Spleen (tissue), 11 donors: ENCODE measurements at regions not wholly inside any gene's neighbourhood (a gene's known extent, or its start where the extent isn't known, plus 50 kb on each side); places are given as distances from the start of the nearest gene placed in this dataset.

Experiments used
- DNase-seq: peaks from one replicate; pipeline ENCODE4 v3.0.0-alpha.2; 2020
- H3K27ac ChIP-seq, 8 donors: fragments of 200-600 bp; sonication (generic) in 7 of 8; 1 replicate in 4 of 8; 2 replicates in 4 of 8; pipeline versions ENCODE4 v1.5.0 to v1.8.0; 2016 to 2021; ENCODE audit warnings: inconsistent platforms in 4 of 8, mild to moderate bottlenecking in 4 of 8, moderate library complexity in 1 of 8
- H3K27me3 ChIP-seq, 7 donors: fragments of 200-600 bp; sonication (generic) in 6 of 7; replicated peaks in 1 of 7; 1 replicate in 4 of 7; 2 replicates in 3 of 7; pipeline versions ENCODE4 v1.5.0 to v1.8.0; 2016 to 2021; ENCODE audit warnings: inconsistent platforms in 3 of 7, mild to moderate bottlenecking in 1 of 7
- H3K36me3 ChIP-seq, 6 donors: fragments of 200-600 bp; sonication (generic) in 5 of 6; 1 replicate in 4 of 6; 2 replicates in 2 of 6; pipeline versions ENCODE4 v1.5.0 to v1.8.0; 2016 to 2021; ENCODE audit warnings: inconsistent platforms in 2 of 6
- H3K4me1 ChIP-seq, 6 donors: fragments of 200-600 bp; sonication (generic) in 5 of 6; 1 replicate in 3 of 6; 2 replicates in 3 of 6; pipeline versions ENCODE4 v1.5.0 to v1.8.0; 2016 to 2021; ENCODE audit warnings: inconsistent platforms in 3 of 6
- H3K4me3 ChIP-seq, 8 donors: fragments of 200-600 bp; sonication (generic) in 7 of 8; 1 replicate in 4 of 8; 2 replicates in 4 of 8; pipeline versions ENCODE4 v1.5.0 to v1.8.0; 2016 to 2021; ENCODE audit warnings: inconsistent platforms in 4 of 8, mild to moderate bottlenecking in 4 of 8, moderate library complexity in 2 of 8
- H3K9me3 ChIP-seq, 8 donors: fragments of 200-600 bp; sonication (generic) in 7 of 8; 1 replicate in 4 of 8; 2 replicates in 4 of 8; pipeline versions ENCODE4 v1.5.0 to v1.8.0; 2016 to 2021; ENCODE audit warnings: inconsistent platforms in 4 of 8
- CTCF ChIP-seq, 11 experiments: fragments of 200-600 bp in 7 of 11; fragments of 450-650 bp in 4 of 11; sonication (generic) in 4 of 11; IDR thresholded peaks in 8 of 11; conservative IDR thresholded peaks in 3 of 11; 1 replicate in 7 of 11; 2 replicates in 4 of 11; pipeline versions ENCODE4 v1.4.0 to v1.8.0; 2016 to 2021; ENCODE audit warnings: antibody characterized with exemption in 11 of 11, inconsistent platforms in 4 of 11, mild to moderate bottlenecking in 1 of 11
- POLR2A ChIP-seq, 3 donors: fragments of 450-650 bp; IDR thresholded peaks; one replicate each; pipeline ENCODE4 v1.5.1; 2017; ENCODE audit warnings: antibody characterized with exemption in 3 of 3, mild to moderate bottlenecking in 1 of 3
- POLR2AphosphoS5 ChIP-seq, 3 donors: sonication (generic); formaldehyde crosslinking; IDR thresholded peaks; one replicate each; pipeline ENCODE4 v1.5.1; 2017; ENCODE audit warnings: antibody characterized with exemption in 3 of 3
- WGBS, 5 donors: extraction: QIAGEN DNeasy Blood & Tissue Kit in 3 of 5; methylation state at CpG; one replicate each; pipeline versions ENCODE4 v1.1.5 to v1.1.7; 2013 to 2018; 5-methylcytosine and 5-hydroxymethylcytosine counted together
- intact Hi-C: fragments of 100-400 bp; cut with DNase I; formaldehyde crosslinking; loops from one replicate; pipeline ENCODE4 v1.15.0; 2023; ENCODE audit warnings: low total_unique reads
- donor health status: healthy with polysubstance abuse.
- donor health status: DM: no; HTN: no; CAD: no; lungs with moderate emphysema.
- donor health status: DM: no; HTN: no; CAD: no.
- donor health status: Bipolar disorder and iron deficiency.
- donor health status: healthy.
- donor health status: DM: no; HTN: no; CAD: no.
- donor health status: DM: yes; HTN: yes; CAD: no.

- 85 to 92% (median 88%) methylated on average over 5 of the region's 5 CpGs for WGBS, 5 donors
- intact Hi-C loops = no loop called here
- no peak for TF ChIP-seq CTCF (IDR thresholded peaks at IDR 0.05 in 8 of 11, conservative IDR thresholded peaks at IDR 0.05 in 3 of 11)
- no peak for TF ChIP-seq POLR2AphosphoS5 (IDR thresholded peaks at IDR 0.05)
- TF ChIP-seq POLR2A (IDR thresholded peaks at IDR 0.05) = no peak
- Histone ChIP-seq H3K4me1 (no peaks in the 10 kb centered on the region), H3K27ac (no peak overlapping the region), H3K36me3 (no peaks in the 10 kb centered on the region), H3K27me3 (peaks cover 0 to 24% (median 3%) of the 10 kb centered on the region in 7 donors), H3K9me3 (peaks cover 0 to 6% (median 0%) of the 10 kb centered on the region in 8 donors), H3K4me3 (no peak overlapping the region)
- no peak for DNase-seq
Observed at GRCh38 chr15:70414626-70415025, 316.9 kb upstream of the TLE3 start.

GRCh38 chr15:70412794-70413193 is 315.1 kb upstream of the TLE3 start:
- no peak overlapping the region for H3K27ac ChIP-seq
- intact Hi-C loops = no loop called here
- H3K27me3 ChIP-seq = peaks cover 0 to 12% (median 0%) of the 10 kb centered on the region in 7 donors
- DNase-seq = no peak
- TF ChIP-seq POLR2A (IDR thresholded peaks at IDR 0.05) (no peak), CTCF (IDR thresholded peaks at IDR 0.05 in 8 of 11, conservative IDR thresholded peaks at IDR 0.05 in 3 of 11) (no peak), POLR2AphosphoS5 (IDR thresholded peaks at IDR 0.05) (no peak)
- H3K4me1 ChIP-seq = no peaks in the 10 kb centered on the region
- H3K9me3 ChIP-seq = peaks cover 0 to 11% (median 1%) of the 10 kb centered on the region in 8 donors
- H3K4me3 ChIP-seq = no peak overlapping the region
- no peaks in the 10 kb centered on the region for H3K36me3 ChIP-seq

- Histone ChIP-seq H3K27ac (no peak overlapping the region), H3K36me3 (no peaks in the 10 kb centered on the region), H3K4me1 (no peaks in the 10 kb centered on the region), H3K9me3 (peaks cover 0 to 15% (median 2%) of the 10 kb centered on the region in 8 donors), H3K27me3 (no peaks in the 10 kb centered on the region), H3K4me3 (no peak overlapping the region)
- WGBS, 5 donors = 88 to 93% (median 92%) methylated on average over 10 of the region's 10 CpGs
- intact Hi-C loops = no loop called here
- TF ChIP-seq POLR2AphosphoS5 (IDR thresholded peaks at IDR 0.05) (no peak), CTCF (IDR thresholded peaks at IDR 0.05 in 8 of 11, conservative IDR thresholded peaks at IDR 0.05 in 3 of 11) (no peak), POLR2A (IDR thresholded peaks at IDR 0.05) (no peak)
- DNase-seq = no peak
Observed at GRCh38 chr15:70411143-70411863, 313.6 kb upstream of the TLE3 start.

GRCh38 chr15:70410371-70410985 is 312.8 kb upstream of the TLE3 start:
- no peak for DNase-seq
- no peaks in the 10 kb centered on the region for H3K4me1 ChIP-seq
- H3K4me3 ChIP-seq = no peak overlapping the region

More at GRCh38 chr15:70410371-70410985, 312.8 kb upstream of the TLE3 start:
- WGBS, 5 donors = 50 to 70% (median 63%) methylated on average over 3 of the region's 3 CpGs
- Histone ChIP-seq H3K9me3 (peaks cover 0 to 10% (median 2%) of the 10 kb centered on the region in 8 donors), H3K27me3 (no peaks in the 10 kb centered on the region), H3K27ac (no peak overlapping the region), H3K36me3 (no peaks in the 10 kb centered on the region)
- intact Hi-C loops = no loop called here
- TF ChIP-seq CTCF (IDR thresholded peaks at IDR 0.05 in 8 of 11, conservative IDR thresholded peaks at IDR 0.05 in 3 of 11) = no peak
- no peak for TF ChIP-seq POLR2A (IDR thresholded peaks at IDR 0.05)
- TF ChIP-seq POLR2AphosphoS5 (IDR thresholded peaks at IDR 0.05) = no peak
